ENCODE measurements at regions not wholly inside any gene's neighbourhood (a gene's known extent, or its start where the extent isn't known, plus 50 kb on each side); places are given as distances from the start of the nearest gene placed in this dataset.

DNA sequence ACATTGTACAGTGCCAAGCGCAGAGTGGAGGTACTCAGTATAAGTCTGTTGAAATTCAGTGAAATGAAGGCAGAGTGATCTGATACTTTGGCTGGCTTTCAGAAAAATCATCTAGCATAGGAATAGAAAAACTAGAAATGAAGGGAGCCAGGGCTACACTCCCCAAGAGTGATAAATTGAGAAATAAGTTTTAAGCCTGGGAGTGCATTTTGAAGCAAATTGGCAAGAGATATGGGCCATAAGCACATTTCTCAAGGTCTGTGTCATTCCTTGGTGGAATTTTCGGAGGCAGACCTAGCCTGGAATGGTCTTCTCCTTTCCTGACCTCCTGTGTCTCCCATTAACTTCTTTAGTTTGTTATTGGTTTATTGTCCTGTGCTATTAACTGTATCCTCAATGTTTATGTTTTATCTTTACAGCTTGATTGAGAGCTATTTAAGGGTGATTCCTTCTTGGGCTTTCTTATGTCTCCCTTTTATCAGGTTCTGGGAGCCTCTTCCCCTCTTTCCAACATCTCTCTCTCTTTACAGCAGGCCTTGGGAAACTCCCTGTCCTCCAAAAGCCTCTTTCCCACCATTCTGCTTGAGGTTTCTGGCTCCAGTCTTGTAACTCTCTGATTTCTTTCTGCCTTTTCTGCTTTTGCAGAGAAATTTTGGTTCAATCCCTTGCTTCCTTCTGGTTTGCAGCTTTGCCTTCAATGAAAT lies 649.5 kb downstream of the SLC4A3 start (continued):
- TF ChIP-seq MGA (IDR thresholded peaks at IDR 0.05): no peak
- no peak for TF ChIP-seq POLR2A (conservative IDR thresholded peaks at IDR 0.05)
- no peak for TF ChIP-seq RBFOX2 (IDR thresholded peaks at IDR 0.05; ENCODE audit: low read depth, low read length)

Measured in K562 (cell line).